ENCODE measurements at regions not wholly inside any gene's neighbourhood (a gene's known extent, or its start where the extent isn't known, plus 50 kb on each side); places are given as distances from the start of the nearest gene placed in this dataset.

DNA sequence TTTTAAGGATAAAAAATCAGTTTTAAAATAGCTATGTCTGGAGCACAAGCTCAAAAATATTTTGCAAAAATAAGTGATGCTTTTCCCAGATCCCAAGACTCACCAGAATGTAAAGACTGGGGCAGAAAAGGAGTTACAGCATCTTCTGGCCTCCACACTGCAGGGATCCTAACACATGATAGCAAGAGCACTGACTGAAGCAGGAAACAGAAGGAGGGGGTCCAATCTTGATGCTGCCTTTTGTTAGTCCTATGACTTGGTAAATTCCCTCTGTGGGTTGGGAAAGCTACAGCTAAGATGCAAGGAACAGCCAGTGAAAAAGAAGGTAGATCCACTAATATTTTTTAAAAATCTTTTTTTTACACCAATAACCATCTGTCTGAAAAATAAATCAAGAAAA, 54.2 kb upstream of the TNR start:
- 0 out of 2 replicates have a peak, but pooled peaks cover 1% of the 10 kb centered on the region for H3K23me2 ChIP-seq (ENCODE audit: low read depth, low read length)
- no peaks in the 10 kb centered on the region for H3K36me3 ChIP-seq (ENCODE audit: control insufficient read depth in 2 of 4, insufficient read depth in 4 of 4, low read length in 3 of 4)
- H3K79me1 ChIP-seq (ENCODE audit: low read depth, low read length): no peaks in the 10 kb centered on the region
- ChIA-PET CTCF (ENCODE audit: partially characterized antibody) (interaction anchor here (1.1 to 1.3 kb wide), 3 partner anchors 15 to 26 kb away, joined by 3 to 4 read pairs (median 3); no protein-coding TSS in a partner anchor), POLR2A (ENCODE audit: partially characterized antibody) (interaction anchor here (1.6 kb wide), 1 partner anchor 9 kb away, joined by 3 read pairs; no protein-coding TSS in a partner anchor)
- no peak overlapping the region for H3K56ac ChIP-seq (replicated peaks; ENCODE audit: insufficient read length, low read depth, low read length)
- H2BK12ac ChIP-seq (ENCODE audit: low read depth, low read length): no peak overlapping the region
- H3K9me3 ChIP-seq (ENCODE audit: insufficient read depth in 2 of 2, low read depth in 1 of 2, low read length in 1 of 2): no peaks in the 10 kb centered on the region
- H2AK5ac ChIP-seq (ENCODE audit: low read depth, low read length): no peak overlapping the region
- no peak overlapping the region for H4K91ac ChIP-seq (replicated peaks; ENCODE audit: insufficient read length, low read length)
- no peak overlapping the region for H2BK5ac ChIP-seq (ENCODE audit: low read depth, low read length)
- H4K20me1 ChIP-seq (replicated peaks in 1 of 2; ENCODE audit: control insufficient read depth in 1 of 2, insufficient read depth in 2 of 2, low read length in 2 of 2): no peaks in the 10 kb centered on the region
- peaks cover 0 to 6% (median 3%) of the 10 kb centered on the region in 4 experiments; a peak in 4 of 7 replicates for H3K4me1 ChIP-seq (replicated peaks in 1 of 4; ENCODE audit: control insufficient read depth in 3 of 4, insufficient read depth in 4 of 4, low read length in 3 of 4)
- H3K9ac ChIP-seq (replicated peaks in 1 of 4; ENCODE audit: extremely low read depth in 1 of 4, low read depth in 3 of 4, low read length in 3 of 4): no peak overlapping the region
- H4K5ac ChIP-seq (ENCODE audit: insufficient read length, low read depth, low read length): no peak overlapping the region
- H2BK20ac ChIP-seq (ENCODE audit: low read length): no peak overlapping the region
- H3K27me3 ChIP-seq (replicated peaks in 1 of 4; ENCODE audit: control insufficient read depth in 3 of 4, extremely low read depth in 1 of 4, insufficient read depth in 3 of 4, low read length in 3 of 4): no peaks in the 10 kb centered on the region
- H3K4ac ChIP-seq (replicated peaks; ENCODE audit: insufficient read length, low read depth, low read length): no peak overlapping the region
- H3K4me2 ChIP-seq (ENCODE audit: insufficient read depth in 1 of 2, low read depth in 2 of 2, low read length in 2 of 2): no peak overlapping the region
- no peak overlapping the region for H2BK15ac ChIP-seq (ENCODE audit: low read length)
- no peak overlapping the region for H3K18ac ChIP-seq (ENCODE audit: extremely low read depth, low read length)
- no peaks in the 10 kb centered on the region for H3K79me2 ChIP-seq (ENCODE audit: control insufficient read depth in 1 of 2, insufficient read depth in 2 of 2, low read length in 2 of 2)
- H3K23ac ChIP-seq (ENCODE audit: insufficient read length): no peak overlapping the region
- no peak overlapping the region for H3K14ac ChIP-seq (ENCODE audit: insufficient read length)
- FAIRE-seq (peak; percentile 82), DNase-seq (ENCODE audit: low read depth in 1 of 2, low spot score in 2 of 2) (no peak)
- no peak overlapping the region for H3K4me3 ChIP-seq (ENCODE audit: extremely low read depth in 1 of 4, insufficient read depth in 2 of 4, low read depth in 3 of 4, low read length in 4 of 4)
- no peak overlapping the region for H3K27ac ChIP-seq (ENCODE audit: low read depth, low read length)
- H2AFZ ChIP-seq (ENCODE audit: low read length): no peak overlapping the region
- H2BK120ac ChIP-seq (replicated peaks; ENCODE audit: low read depth, low read length): no peak overlapping the region
- no peak overlapping the region for H4K8ac ChIP-seq (ENCODE audit: extremely low read depth, insufficient read depth, low read length)
- TF ChIP-seq RBBP5 (IDR thresholded peaks at IDR 0.05; ENCODE audit: borderline replicate concordance, low read depth, low read length) (no peak), GTF2F1 (IDR thresholded peaks at IDR 0.05; ENCODE audit: borderline replicate concordance, low read depth, low read length) (no peak), CHD1 (IDR thresholded peaks at IDR 0.05; ENCODE audit: low read depth, low read length) (no peak), SIRT6 (IDR thresholded peaks at IDR 0.05; ENCODE audit: low read length) (no peak)
